ENCODE measurements at regions not wholly inside any gene's neighbourhood (a gene's known extent, or its start where the extent isn't known, plus 50 kb on each side); places are given as distances from the start of the nearest gene placed in this dataset.

GRCh38 chr1:232447125-232447524 lies 182.8 kb downstream of the SIPA1L2 start:
- no peak for TF ChIP-seq USF2 (IDR thresholded peaks at IDR 0.05; ENCODE audit: borderline replicate concordance, low read depth, low read length)
- no peak for TF ChIP-seq POLR2AphosphoS5 (IDR thresholded peaks at IDR 0.05; ENCODE audit: low read depth, low read length)
- TF ChIP-seq MAX (IDR thresholded peaks at IDR 0.05; ENCODE audit: low read depth): no peak
- TF ChIP-seq CTCF (IDR thresholded peaks at IDR 0.05): no peak
- no peak for TF ChIP-seq SMC3 (IDR thresholded peaks at IDR 0.05; ENCODE audit: low read depth, low read length)
- TF ChIP-seq SIN3A (IDR thresholded peaks at IDR 0.05; ENCODE audit: borderline replicate concordance, low read depth, low read length): no peak
- TF ChIP-seq GABPA (IDR thresholded peaks at IDR 0.05; ENCODE audit: low read depth): no peak
- no peak for TF ChIP-seq TEAD4 (IDR thresholded peaks at IDR 0.05; ENCODE audit: borderline replicate concordance, insufficient read depth)
- no peak for TF ChIP-seq EP300 (IDR thresholded peaks at IDR 0.05; ENCODE audit: borderline replicate concordance in 1 of 2, low read depth in 1 of 2, low read length in 1 of 2)
- no peak for TF ChIP-seq RXRA (IDR thresholded peaks at IDR 0.05; ENCODE audit: borderline replicate concordance, low read depth)
- TF ChIP-seq NRF1 (IDR thresholded peaks at IDR 0.05; ENCODE audit: low read depth, low read length): no peak
- TF ChIP-seq ZBTB33 (IDR thresholded peaks at IDR 0.05; ENCODE audit: borderline replicate concordance, low read depth): no peak
- TF ChIP-seq REST (IDR thresholded peaks at IDR 0.05; ENCODE audit: low read depth, low read length): no peak

Measured in SK-N-SH (cell line).